HepG2 (cell line): ENCODE measurements at regions not wholly inside any gene's neighbourhood (a gene's known extent, or its start where the extent isn't known, plus 50 kb on each side); places are given as distances from the start of the nearest gene placed in this dataset.

Experiments used
- ATAC-seq: fragments of 200-7000 bp; cut with Tn5 transposase; 3 replicates; pipeline ENCODE4 v1.9.1; 2020; ENCODE audit warnings: mild to moderate bottlenecking, moderate library complexity
- BruUV-seq: library from RNA; stranded (reverse); fragments of 400-500 nt; replicated peaks from 2 replicates; lab custom pipeline; 2021; lab: Mats Ljungman, UMichigan
- CTCF ChIA-PET: fragments of 300-600 bp; formaldehyde crosslinking; extraction: SDS; loops from one replicate; lab custom pipeline; 2021; ENCODE audit warnings: low total read pairs, inconsistent platforms, low intra/inter-chr PET ratio; lab: Yijun Ruan, JAX
- POLR2A ChIA-PET: fragments of 350-600 bp; sonication (Branson Sonifier 250); formaldehyde crosslinking; loops from one replicate; lab custom pipeline; 2020; ENCODE audit warnings: antibody characterized with exemption, inconsistent platforms; lab: Yijun Ruan, JAX
- DNase-seq: peaks from one replicate; pipeline ENCODE4 v3.0.0-alpha.2; 2015; ENCODE audit warnings: low spot score
- FAIRE-seq: peaks from 3 replicates; lab custom pipeline; 2011; peaks lifted over from hg19 to GRCh38; lab: Jason Lieb, UNC
- H2AFZ ChIP-seq: one replicate; pipeline ENCODE4 v1.6.1; 2011; ENCODE audit warnings: low read length, inconsistent platforms
- H3K27ac ChIP-seq: fragments of 300-600 bp; 3 replicates; pipeline ENCODE4 v1.8.0; 2011; ENCODE audit warnings: mixed run types, mild to moderate bottlenecking, mixed read lengths, low read length, inconsistent platforms; ENCODE audit not compliant: insufficient read depth; ENCODE audit errors: extremely low read length
- H3K27me3 ChIP-seq, 2 experiments: fragments of 200-600 bp in 1 of 2; 2 replicates in 1 of 2; 3 replicates in 1 of 2; pipeline versions ENCODE4 v1.6.0 to v1.8.0; 2011; ENCODE audit warnings: low read length in 2 of 2, mild to moderate bottlenecking in 2 of 2, moderate library complexity in 2 of 2, inconsistent platforms in 1 of 2; ENCODE audit not compliant: insufficient read depth in 2 of 2, control insufficient read depth in 1 of 2
- H3K36me3 ChIP-seq, 2 experiments: fragments of 200-600 bp in 1 of 2; replicated peaks in 1 of 2; 2 replicates in 1 of 2; 3 replicates in 1 of 2; pipeline versions ENCODE4 v1.5.1 to v1.8.0; 2011; ENCODE audit warnings: low read length in 2 of 2, inconsistent platforms in 1 of 2; ENCODE audit not compliant: insufficient read depth in 2 of 2, control insufficient read depth in 1 of 2
- H3K4me1 ChIP-seq: 2 replicates; pipeline ENCODE4 v1.5.1; 2012; ENCODE audit warnings: low read length, inconsistent platforms; ENCODE audit not compliant: insufficient read depth
- H3K4me2 ChIP-seq: 2 replicates; pipeline ENCODE4 v1.6.0; 2011; ENCODE audit warnings: low read depth, low read length, inconsistent platforms
- H3K4me3 ChIP-seq, 3 experiments: fragments of 200-600 bp in 1 of 3; sonication (generic), shearing (Covaris generic) in 1 of 3; replicated peaks in 1 of 3; 2 replicates each; pipeline ENCODE4 v1.5.1; 2011 to 2016; ENCODE audit warnings: low read length in 3 of 3, inconsistent platforms in 2 of 3, low read depth in 2 of 3, mild to moderate bottlenecking in 2 of 3, control low read depth in 1 of 3, mixed read lengths in 1 of 3; ENCODE audit not compliant: insufficient read depth in 1 of 3
- H3K79me2 ChIP-seq: one replicate; pipeline ENCODE4 v1.6.1; 2011; ENCODE audit warnings: low read length, inconsistent platforms; ENCODE audit not compliant: insufficient read depth
- H3K9ac ChIP-seq: 2 replicates; pipeline ENCODE4 v1.6.0; 2011; ENCODE audit warnings: mild to moderate bottlenecking, low read depth, low read length, inconsistent platforms; ENCODE audit not compliant: insufficient read depth
- H3K9me3 ChIP-seq: 2 replicates; pipeline ENCODE4 v1.5.1; 2012; ENCODE audit warnings: mild to moderate bottlenecking, low read length
- H4K20me1 ChIP-seq: 2 replicates; pipeline ENCODE4 v1.6.0; 2011; ENCODE audit warnings: inconsistent platforms, mild to moderate bottlenecking, low read length, moderate library complexity; ENCODE audit not compliant: insufficient read depth
- GLI4 ChIP-seq: sonication (generic); formaldehyde crosslinking; IDR thresholded peaks from 2 replicates; pipeline ENCODE4 v1.5.1; 2020; ENCODE audit warnings: missing genetic modification reagents, mild to moderate bottlenecking, moderate library complexity, borderline replicate concordance
- NFE2L1 ChIP-seq: sonication (generic); formaldehyde crosslinking; IDR thresholded peaks from 2 replicates; pipeline ENCODE4 v1.4.0; 2020; ENCODE audit warnings: missing genetic modification reagents, mild to moderate bottlenecking, borderline replicate concordance
- RAD51 ChIP-seq: fragments of 450-650 bp; IDR thresholded peaks from 2 replicates; pipeline ENCODE4 v1.6.1; 2016; ENCODE audit warnings: borderline replicate concordance
- SOX13 ChIP-seq, 3 experiments: fragments of 450-650 bp in 1 of 3; sonication (generic) in 1 of 3; formaldehyde crosslinking in 1 of 3; IDR thresholded peaks in 2 of 3; conservative IDR thresholded peaks in 1 of 3; 2 replicates each; pipeline versions ENCODE4 v1.5.0 to v1.6.1; 2016 to 2020; ENCODE audit warnings: antibody characterized with exemption in 1 of 3, mild to moderate bottlenecking in 1 of 3, missing compliant biosample characterization in 1 of 3, missing genetic modification reagents in 1 of 3, moderate library complexity in 1 of 3
- ZKSCAN8 ChIP-seq: IDR thresholded peaks from 2 replicates; pipeline ENCODE4 v1.6.1; 2016; ENCODE audit warnings: borderline replicate concordance, missing genetic modification reagents, missing compliant biosample characterization
- ZNF232 ChIP-seq: sonication (generic); formaldehyde crosslinking; IDR thresholded peaks from 2 replicates; pipeline ENCODE4 v1.4.0; 2020; ENCODE audit warnings: missing genetic modification reagents, borderline replicate concordance
- ZNF451 ChIP-seq: sonication (generic); formaldehyde crosslinking; IDR thresholded peaks from 2 replicates; pipeline ENCODE4 v1.5.0; 2020; ENCODE audit warnings: mild to moderate bottlenecking, missing genetic modification reagents
- ZNF83 ChIP-seq: sonication (generic); formaldehyde crosslinking; IDR thresholded peaks from 2 replicates; pipeline ENCODE4 v1.4.0; 2020; ENCODE audit warnings: missing genetic modification reagents, mild to moderate bottlenecking, borderline replicate concordance
- WGBS: methylation state at CpG from one replicate; pipeline ENCODE4 v1.1.6; 2017; ENCODE audit warnings: low lambda C conversion rate; 5-methylcytosine and 5-hydroxymethylcytosine counted together
- in situ Hi-C: cut with HindIII; loops from 2 replicates; pipeline ENCODE4 v1.10.0; 2017; ENCODE audit warnings: low pct_unique_long_range_greater_than_20kb; ENCODE audit not compliant: extremely low pct_ligation_motif_present
- intact Hi-C: fragments of 100-400 bp; cut with micrococcal nuclease; formaldehyde crosslinking; loops from one replicate; pipeline ENCODE4 v1.10.0; 2022; ENCODE audit not compliant: unreplicated experiment
- TF ChIP-seq, protein P1 (sequence below): sonication (generic); formaldehyde crosslinking; IDR thresholded peaks from 2 replicates; pipeline ENCODE4 v1.4.0; 2020; ENCODE audit warnings: mild to moderate bottlenecking, missing genetic modification reagents
- TF ChIP-seq, protein P2 (sequence below): IDR thresholded peaks from 2 replicates; pipeline ENCODE4 v1.6.1; 2016; ENCODE audit warnings: mild to moderate bottlenecking, missing biosample characterization, missing genetic modification reagents
- TF ChIP-seq, protein P3 (sequence below): sonication (generic); formaldehyde crosslinking; IDR thresholded peaks from 2 replicates; pipeline ENCODE4 v1.4.0; 2020; ENCODE audit warnings: missing genetic modification reagents
- TF ChIP-seq, protein P4 (sequence below): sonication (generic); formaldehyde crosslinking; IDR thresholded peaks from 2 replicates; pipeline ENCODE4 v1.9.0; 2021; ENCODE audit warnings: missing genetic modification reagents, borderline replicate concordance

DNA sequence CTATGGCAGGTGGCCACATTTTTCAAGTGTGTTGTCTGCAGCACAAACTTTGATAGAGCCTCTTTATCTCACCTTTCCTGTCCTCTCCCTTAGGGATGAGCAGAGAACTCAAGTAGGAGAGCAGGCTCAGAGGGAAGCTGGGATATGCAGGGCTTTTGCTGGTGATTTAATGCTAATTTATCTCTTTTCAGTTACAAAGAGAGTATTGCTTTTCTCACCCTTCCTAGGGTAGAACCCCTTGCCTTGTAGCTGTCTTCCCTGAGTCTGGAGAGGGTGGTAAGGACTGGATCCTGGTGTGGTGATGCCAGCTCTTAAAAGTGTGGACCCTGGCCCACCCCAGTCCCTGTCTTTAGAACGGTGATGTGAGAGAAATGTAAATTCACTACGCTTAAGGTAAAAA, 1061.4 kb downstream of the TYW1 start:
- ATAC-seq (no peak), DNase-seq (no peak), FAIRE-seq (no peak)
- no peaks in the 10 kb centered on the region for H4K20me1 ChIP-seq
- no peaks in the 10 kb centered on the region for H3K36me3 ChIP-seq
- H3K9me3 ChIP-seq = no peaks in the 10 kb centered on the region
- CTCF ChIA-PET = no interaction called here
- TF ChIP-seq ZKSCAN8 (CRISPR knock-in tag) = no peak
- TF ChIP-seq, protein P1, sequence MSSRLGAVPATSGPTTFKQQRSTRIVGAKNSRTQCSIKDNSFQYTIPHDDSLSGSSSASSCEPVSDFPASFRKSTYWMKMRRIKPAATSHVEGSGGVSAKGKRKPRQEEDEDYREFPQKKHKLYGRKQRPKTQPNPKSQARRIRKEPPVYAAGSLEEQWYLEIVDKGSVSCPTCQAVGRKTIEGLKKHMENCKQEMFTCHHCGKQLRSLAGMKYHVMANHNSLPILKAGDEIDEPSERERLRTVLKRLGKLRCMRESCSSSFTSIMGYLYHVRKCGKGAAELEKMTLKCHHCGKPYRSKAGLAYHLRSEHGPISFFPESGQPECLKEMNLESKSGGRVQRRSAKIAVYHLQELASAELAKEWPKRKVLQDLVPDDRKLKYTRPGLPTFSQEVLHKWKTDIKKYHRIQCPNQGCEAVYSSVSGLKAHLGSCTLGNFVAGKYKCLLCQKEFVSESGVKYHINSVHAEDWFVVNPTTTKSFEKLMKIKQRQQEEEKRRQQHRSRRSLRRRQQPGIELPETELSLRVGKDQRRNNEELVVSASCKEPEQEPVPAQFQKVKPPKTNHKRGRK (CRISPR knock-in tag) = no peak
- TF ChIP-seq, protein P2, sequence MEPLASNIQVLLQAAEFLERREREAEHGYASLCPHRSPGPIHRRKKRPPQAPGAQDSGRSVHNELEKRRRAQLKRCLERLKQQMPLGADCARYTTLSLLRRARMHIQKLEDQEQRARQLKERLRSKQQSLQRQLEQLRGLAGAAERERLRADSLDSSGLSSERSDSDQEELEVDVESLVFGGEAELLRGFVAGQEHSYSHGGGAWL (CRISPR knock-in tag) = no peak
- TF ChIP-seq RAD51 = no peak
- TF ChIP-seq, protein P3, sequence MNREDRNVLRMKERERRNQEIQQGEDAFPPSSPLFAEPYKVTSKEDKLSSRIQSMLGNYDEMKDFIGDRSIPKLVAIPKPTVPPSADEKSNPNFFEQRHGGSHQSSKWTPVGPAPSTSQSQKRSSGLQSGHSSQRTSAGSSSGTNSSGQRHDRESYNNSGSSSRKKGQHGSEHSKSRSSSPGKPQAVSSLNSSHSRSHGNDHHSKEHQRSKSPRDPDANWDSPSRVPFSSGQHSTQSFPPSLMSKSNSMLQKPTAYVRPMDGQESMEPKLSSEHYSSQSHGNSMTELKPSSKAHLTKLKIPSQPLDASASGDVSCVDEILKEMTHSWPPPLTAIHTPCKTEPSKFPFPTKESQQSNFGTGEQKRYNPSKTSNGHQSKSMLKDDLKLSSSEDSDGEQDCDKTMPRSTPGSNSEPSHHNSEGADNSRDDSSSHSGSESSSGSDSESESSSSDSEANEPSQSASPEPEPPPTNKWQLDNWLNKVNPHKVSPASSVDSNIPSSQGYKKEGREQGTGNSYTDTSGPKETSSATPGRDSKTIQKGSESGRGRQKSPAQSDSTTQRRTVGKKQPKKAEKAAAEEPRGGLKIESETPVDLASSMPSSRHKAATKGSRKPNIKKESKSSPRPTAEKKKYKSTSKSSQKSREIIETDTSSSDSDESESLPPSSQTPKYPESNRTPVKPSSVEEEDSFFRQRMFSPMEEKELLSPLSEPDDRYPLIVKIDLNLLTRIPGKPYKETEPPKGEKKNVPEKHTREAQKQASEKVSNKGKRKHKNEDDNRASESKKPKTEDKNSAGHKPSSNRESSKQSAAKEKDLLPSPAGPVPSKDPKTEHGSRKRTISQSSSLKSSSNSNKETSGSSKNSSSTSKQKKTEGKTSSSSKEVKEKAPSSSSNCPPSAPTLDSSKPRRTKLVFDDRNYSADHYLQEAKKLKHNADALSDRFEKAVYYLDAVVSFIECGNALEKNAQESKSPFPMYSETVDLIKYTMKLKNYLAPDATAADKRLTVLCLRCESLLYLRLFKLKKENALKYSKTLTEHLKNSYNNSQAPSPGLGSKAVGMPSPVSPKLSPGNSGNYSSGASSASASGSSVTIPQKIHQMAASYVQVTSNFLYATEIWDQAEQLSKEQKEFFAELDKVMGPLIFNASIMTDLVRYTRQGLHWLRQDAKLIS (CRISPR knock-in tag) = no peak
- TF ChIP-seq ZNF232 = no peak
- no peak for TF ChIP-seq ZNF451
- no peak for TF ChIP-seq SOX13 (IDR thresholded peaks at IDR 0.05)
- no peak for TF ChIP-seq SOX13 (CRISPR knock-in tag; conservative IDR thresholded peaks at IDR 0.05 in 1 of 2, IDR thresholded peaks at IDR 0.05 in 1 of 2)
- TF ChIP-seq ZNF83 = no peak
- TF ChIP-seq GLI4 (CRISPR knock-in tag) = no peak
- TF ChIP-seq, protein P4, sequence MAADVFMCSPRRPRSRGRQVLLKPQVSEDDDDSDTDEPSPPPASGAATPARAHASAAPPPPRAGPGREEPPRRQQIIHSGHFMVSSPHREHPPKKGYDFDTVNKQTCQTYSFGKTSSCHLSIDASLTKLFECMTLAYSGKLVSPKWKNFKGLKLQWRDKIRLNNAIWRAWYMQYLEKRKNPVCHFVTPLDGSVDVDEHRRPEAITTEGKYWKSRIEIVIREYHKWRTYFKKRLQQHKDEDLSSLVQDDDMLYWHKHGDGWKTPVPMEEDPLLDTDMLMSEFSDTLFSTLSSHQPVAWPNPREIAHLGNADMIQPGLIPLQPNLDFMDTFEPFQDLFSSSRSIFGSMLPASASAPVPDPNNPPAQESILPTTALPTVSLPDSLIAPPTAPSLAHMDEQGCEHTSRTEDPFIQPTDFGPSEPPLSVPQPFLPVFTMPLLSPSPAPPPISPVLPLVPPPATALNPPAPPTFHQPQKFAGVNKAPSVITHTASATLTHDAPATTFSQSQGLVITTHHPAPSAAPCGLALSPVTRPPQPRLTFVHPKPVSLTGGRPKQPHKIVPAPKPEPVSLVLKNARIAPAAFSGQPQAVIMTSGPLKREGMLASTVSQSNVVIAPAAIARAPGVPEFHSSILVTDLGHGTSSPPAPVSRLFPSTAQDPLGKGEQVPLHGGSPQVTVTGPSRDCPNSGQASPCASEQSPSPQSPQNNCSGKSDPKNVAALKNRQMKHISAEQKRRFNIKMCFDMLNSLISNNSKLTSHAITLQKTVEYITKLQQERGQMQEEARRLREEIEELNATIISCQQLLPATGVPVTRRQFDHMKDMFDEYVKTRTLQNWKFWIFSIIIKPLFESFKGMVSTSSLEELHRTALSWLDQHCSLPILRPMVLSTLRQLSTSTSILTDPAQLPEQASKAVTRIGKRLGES (CRISPR knock-in tag) = no peak
- TF ChIP-seq NFE2L1 (CRISPR knock-in tag) = no peak
- no peaks in the 10 kb centered on the region for H3K27me3 ChIP-seq
- H3K79me2 ChIP-seq = no peaks in the 10 kb centered on the region
- no TSS peak for BruUV-seq
- H3K4me2 ChIP-seq = no peak overlapping the region
- in situ Hi-C loops = no loop called here
- H3K27ac ChIP-seq = no peak overlapping the region
- no peak overlapping the region for H3K9ac ChIP-seq
- no peaks in the 10 kb centered on the region for H3K4me1 ChIP-seq
- intact Hi-C loops = no loop called here
- no peak overlapping the region for H2AFZ ChIP-seq
- POLR2A ChIA-PET = no interaction called here
- WGBS = 36% methylated on average over 2 of the region's 2 CpGs
- no peak overlapping the region for H3K4me3 ChIP-seq
